Activated CD8-positive, alpha-beta memory T cell treated with anti-CD3 and anti-CD28 coated beads, Interleukin-2, amount 50 U/mL, for 4 hours (primary cell): ENCODE measurements at regions not wholly inside any gene's neighbourhood (a gene's known extent, or its start where the extent isn't known, plus 50 kb on each side); places are given as distances from the start of the nearest gene placed in this dataset.

Experiments used
- DNase-seq: peaks from one replicate; pipeline ENCODE4 v3.0.0-alpha.2; 2020

DNA sequence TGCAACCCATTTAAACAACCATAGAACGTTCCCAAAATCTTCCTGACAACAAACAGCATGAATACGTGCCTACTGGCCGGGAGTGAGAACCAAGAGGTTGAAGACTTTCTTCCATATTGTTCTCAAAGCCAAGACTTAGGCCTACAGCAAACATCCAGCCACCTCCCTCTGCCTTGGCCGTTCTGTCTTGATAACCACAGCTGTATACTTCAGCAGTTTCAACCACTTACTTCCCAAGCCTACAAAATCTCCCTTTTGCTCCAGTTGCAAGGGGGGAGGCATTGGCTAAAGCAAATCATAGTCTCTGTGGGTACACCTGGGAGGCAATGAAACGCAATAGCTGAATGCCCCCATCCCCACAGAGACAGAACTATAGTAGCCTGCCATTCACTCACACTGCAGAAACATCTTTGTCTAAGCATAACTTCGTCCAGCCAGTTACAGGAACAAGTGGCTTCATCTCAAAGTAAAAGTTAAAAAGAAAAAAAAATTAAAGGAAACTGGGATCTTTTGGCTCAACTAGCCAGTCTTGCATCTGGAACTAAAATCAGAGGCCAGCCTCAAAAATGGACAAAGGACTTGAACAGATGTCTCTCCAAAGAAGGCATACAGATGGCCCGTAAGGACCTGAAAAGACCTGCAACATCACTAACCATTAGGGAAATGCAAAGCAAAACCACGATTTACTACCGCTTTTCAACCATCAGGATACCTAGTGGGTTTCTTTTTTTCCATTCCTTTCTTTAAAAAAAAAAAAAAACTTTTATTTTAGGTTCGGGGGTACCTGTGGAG, 186.0 kb downstream of the PSMG1 start:
- no peak for DNase-seq

DNA sequence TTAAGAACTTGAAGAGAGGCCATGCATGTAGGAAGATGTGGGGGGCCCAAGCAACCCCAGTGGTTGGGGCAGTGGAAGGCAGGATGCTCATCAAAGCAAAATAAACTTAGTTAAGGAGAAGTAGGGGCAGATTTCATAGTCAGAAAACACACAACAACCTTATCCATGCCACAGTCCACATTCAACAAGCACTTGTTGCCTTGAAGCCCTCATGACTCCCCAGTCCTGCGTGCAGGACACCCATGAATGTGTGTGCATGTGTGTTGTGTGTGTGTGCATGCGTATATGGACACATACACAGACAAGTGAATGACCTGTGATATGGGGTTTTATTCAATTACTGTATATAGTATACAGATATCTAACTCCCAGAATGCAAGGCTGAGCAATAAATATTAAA, 186.9 kb downstream of the PSMG1 start:
- DNase-seq: no peak

- no peak for DNase-seq
These were observed 187.5 kb downstream of the PSMG1 start for GRCh38 chr21:38995731-38996130.

DNA sequence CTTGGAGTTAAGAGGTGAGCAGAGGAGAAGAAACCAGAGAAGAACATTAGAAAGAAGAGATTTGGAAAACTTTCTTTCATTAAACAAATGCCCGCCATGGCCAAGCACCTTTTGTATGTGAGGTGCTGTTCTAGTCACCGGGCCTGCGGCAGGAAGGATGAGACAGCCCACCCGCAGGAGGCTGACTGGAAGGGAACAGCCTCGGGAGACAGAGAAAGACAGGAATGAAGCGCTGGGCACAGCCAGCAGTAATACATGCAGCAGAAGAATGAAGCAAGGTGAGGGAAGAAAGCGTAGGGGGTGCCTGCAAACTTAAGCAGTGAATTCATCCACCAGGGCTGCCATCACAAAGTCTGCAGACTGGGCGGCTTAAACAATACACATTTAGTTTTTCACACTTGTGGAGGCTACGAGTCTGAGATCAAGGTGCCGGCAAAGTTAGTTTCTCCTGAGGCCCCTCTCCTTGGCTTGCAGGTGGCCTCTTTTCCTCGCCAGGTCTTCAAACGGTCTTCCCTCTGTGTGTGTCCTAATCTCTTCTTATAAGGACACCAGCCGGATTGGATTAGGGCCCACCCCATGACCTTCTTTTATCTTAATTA, 188.1 kb downstream of the PSMG1 start:
- DNase-seq: no peak

DNA sequence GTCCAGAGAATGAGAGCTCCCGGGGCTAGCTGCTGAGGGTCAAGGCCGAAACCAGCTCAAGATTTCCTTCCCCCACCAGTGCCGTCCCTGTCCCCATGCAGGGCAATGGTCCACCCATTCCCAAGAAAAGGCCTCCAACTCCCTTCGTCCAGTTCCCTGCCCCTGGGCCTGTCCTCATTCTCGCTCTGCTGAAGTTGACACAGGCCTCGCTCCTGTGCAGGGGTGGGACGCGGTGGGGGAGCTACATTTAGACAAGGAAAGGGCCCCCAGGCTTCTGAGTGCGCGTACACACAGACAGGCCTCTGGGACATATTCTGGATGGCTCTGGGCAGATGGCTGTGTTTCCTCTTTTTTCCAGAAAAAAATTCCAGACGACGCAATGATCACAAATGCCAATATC, 188.3 kb downstream of the ETS2 start:
- no peak for DNase-seq

- DNase-seq: no peak
These were observed 187.8 kb downstream of the ETS2 start for GRCh38 chr21:38993561-38993960.

DNA sequence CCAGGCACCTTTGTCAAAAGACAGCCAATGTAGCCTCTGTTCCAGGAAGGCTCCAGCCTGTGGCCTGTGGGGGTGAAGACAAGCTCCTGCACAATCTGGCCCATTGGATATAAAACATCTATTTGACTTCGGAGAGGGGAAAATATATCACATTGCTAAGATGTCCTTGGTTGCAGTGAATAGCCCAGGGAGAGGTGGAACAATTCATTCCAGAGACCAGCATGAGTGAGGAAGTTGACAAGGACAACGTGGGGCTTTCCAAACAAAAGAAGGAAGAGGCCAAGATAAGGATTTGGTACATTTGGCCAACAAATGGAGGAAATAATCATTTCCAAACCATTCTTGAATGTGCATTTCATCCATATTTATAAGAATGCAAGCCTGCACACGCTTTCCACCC, 187.0 kb downstream of the ETS2 start:
- no peak for DNase-seq

GRCh38 chr21:38990424-38990794, 184.7 kb downstream of the ETS2 start:
- no peak for DNase-seq

- no peak for DNase-seq
These were observed 184.2 kb downstream of the ETS2 start for GRCh38 chr21:38989745-38990423.

- DNase-seq: no peak
These were observed 183.6 kb downstream of the ETS2 start for GRCh38 chr21:38989379-38989744.

GRCh38 chr21:38988509-38989378, 183.0 kb downstream of the ETS2 start:
- DNase-seq: no peak

DNA sequence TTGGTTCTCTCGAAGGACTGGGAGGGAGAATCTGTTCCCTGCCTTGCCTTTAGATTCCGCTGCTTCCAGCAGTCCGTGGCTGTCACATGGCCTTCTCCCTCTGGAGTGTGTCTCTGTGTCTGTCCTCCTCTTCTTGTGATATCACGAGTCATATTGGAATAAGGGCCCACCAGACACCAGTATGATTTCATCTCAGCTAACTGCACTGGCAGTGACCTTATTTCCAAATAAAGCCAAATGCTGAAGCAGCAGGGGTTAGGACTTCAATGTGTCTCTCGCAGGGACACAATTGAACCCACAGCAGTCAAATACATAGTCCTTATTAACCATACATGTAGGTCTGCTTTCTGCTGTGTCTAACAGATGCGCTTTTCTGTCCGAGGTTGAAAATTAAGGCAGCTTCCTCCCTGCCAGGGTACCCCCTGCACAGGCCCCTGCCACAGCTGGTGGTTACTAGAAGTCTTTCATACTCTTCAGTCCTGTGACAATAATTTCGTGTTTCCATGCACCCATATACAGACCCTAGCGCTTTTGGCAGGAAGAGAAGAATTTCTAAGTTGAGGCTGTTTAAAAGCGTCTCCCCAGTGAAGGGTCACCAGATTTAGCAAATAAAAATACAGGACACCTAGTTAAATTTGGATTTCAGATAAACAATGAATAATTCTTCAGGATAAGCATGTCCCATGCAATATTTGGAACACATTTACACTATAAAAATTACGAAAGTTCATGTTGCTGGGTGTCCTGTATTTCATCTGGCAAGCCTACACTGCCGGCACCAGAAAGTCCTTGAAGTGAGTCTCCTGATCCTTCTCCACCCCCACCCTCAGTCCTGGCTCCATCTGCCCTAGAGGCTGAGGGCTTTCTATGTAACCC, 182.1 kb downstream of the ETS2 start:
- DNase-seq: no peak

DNA sequence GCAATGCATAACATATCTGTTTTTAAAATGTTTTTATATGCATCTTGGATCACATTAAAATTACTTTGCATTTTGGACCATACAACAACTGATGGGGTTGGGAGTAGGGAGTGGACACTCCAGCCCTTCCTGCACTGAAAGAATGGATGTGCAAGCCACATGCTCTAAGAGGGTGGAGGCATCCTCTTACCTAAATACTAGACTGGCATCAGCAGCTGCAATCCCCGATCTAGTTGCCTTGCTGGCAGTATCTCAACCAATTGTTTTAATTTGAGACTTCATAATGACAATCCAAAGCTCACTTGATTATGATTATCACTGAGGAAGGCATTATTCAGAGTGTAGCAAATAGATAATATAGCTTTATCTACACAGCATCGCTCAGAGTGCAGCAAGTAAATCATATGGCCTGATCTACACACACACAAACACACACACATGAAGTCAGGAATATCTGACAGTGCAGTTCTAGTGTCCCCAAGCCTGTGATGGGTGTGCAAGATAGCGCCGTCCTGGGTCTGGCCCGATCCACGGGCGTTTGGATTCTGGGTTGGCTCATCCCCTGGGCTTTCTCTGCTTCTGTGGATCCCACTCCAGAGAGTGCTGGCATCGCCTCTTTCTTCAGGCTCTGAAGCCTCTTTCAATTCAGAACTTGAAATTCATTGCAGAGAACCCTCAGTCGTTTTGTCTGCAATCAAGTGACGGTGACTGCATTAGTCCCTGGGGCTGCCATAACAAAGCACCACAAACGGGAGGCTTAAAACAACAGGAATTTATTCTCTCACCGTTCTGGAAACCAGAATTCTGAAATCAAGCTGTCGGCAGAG, 181.3 kb downstream of the ETS2 start:
- no peak for DNase-seq

DNA sequence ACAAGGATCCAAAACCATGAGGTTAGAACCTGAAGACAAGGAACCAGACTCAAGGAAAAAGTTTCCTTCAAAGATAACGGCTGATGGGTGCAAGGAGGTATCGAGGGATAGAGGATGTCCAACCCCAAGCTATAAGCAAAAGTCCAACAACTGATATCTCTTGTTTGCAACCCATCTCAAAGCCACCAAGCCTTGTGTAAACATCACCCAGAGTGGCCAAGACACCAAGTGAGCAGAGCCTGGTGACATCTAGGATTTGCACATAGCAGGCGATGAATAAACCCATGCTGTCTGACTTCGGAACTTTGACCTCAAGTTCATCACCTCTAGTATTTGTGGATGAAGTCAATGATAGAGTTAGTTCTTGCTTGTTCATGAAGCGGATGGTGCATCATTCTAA, 180.7 kb downstream of the ETS2 start:
- DNase-seq: no peak

GRCh38 chr21:38985568-38986378, 180.0 kb downstream of the ETS2 start:
- DNase-seq: peak; percentile 20

- DNase-seq: no peak
These were observed 179.3 kb downstream of the ETS2 start for GRCh38 chr21:38984982-38985567.

DNA sequence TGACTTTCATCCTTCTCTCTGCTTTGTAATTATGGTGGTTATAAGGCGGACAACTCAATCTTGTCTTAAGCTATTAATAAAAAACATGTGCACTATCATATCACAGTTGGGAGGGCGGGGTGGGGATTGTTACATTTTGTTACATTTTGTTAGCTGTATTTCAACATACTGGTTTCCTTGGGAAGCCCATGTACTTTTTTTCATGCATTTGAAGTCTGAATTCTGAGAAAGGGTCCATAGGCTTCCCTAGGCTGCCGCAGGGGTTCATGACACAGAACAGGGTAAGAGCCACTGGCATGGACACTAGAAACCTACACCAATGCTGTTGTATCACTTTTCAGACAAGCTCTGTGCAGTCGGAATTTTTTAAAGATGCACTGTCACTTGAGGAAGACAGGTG, 178.8 kb downstream of the ETS2 start:
- DNase-seq: no peak

DNA sequence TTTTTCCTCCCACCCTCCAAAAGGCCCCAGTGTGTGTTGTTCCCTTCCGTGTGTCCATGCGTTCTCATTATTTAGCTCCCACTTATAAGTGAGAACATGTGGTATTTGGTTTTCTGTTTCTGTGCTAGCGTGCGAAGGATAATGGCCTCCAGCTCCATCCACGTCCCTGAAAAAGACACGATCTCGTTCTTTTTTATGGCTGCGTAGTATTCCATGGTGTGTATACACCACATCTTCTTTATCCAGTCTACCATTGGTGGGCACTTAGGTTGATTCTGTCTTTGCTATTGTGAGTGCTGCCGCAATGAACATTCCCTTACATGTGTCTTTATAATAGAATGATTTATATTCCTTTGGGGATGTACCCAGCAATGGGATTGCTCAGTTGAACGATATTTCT, 177.8 kb downstream of the ETS2 start:
- DNase-seq: no peak

DNA sequence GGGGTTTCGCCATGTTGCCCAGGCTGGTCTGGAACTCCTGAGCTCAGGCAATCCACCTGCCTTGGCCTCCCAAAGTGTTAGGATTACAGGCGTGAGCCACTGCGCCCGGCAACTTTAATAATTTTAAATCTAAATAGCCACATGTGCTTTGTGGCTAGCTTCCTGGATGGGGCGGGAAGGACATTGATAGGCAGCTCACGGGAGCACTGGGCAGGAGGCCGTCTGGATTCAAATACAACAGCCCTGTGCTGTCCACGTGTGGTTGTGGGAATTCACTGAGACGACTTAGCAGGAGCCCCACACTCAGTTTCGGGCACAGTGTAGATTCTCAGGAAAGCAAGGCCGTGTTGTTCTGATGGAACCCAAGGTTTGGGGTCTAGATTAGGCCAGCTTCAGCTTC, 177.1 kb downstream of the ETS2 start:
- no peak for DNase-seq

DNA sequence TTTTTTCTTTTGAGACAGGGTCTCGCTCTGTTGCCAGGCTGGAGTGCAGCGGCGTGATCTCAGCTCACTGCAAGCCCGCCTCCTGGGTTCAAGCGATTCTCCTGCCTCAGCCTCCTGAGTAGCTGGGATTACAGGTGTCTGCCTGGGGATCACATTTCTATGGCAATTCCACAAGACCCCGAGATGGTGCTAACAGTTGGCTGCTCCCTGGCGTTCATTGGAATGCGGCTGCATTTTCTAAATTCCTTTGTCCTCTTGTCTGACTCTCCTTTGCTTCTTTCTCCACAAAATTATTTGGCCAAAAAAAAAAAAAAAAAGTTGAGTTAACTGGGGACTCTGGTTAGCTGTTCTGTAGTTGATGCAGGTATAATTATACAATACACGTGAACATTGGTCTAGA, 176.4 kb downstream of the ETS2 start:
- DNase-seq: no peak
